Kidney epithelial cell (primary cell): ENCODE measurements at regions not wholly inside any gene's neighbourhood (a gene's known extent, or its start where the extent isn't known, plus 50 kb on each side); places are given as distances from the start of the nearest gene placed in this dataset.

ENCODE experiments used
- DNase-seq: peaks from one replicate; pipeline ENCODE4 v3.0.0-alpha.2; 2010; ENCODE audit warnings: low read depth
- H3K27me3 ChIP-seq: 2 replicates; pipeline ENCODE4 v1.6.0; 2011; ENCODE audit warnings: low read length; ENCODE audit not compliant: control insufficient read depth, insufficient read depth
- H3K36me3 ChIP-seq: 2 replicates; pipeline ENCODE4 v1.5.1; 2011; ENCODE audit warnings: low read length; ENCODE audit not compliant: control insufficient read depth, insufficient read depth
- H3K4me3 ChIP-seq: 2 replicates; pipeline ENCODE4 v1.5.1; 2011; ENCODE audit warnings: low read depth, mild to moderate bottlenecking, control low read depth, low read length
- CTCF ChIP-seq: IDR thresholded peaks from 2 replicates; pipeline ENCODE4 v1.5.1; 2011; ENCODE audit warnings: mild to moderate bottlenecking, moderate library complexity, low read length, control low read depth, inconsistent platforms; ENCODE audit not compliant: insufficient read depth, poor library complexity, severe bottlenecking

- no peak for DNase-seq
- H3K36me3 ChIP-seq, result no peaks in the 10 kb centered on the region
- no peak overlapping the region for H3K4me3 ChIP-seq
- no peaks in the 10 kb centered on the region for H3K27me3 ChIP-seq
- TF ChIP-seq CTCF, result no peak
These were observed 76.3 kb upstream of the LRRC7 start for GRCh38 chr1:69491416-69491815.

DNA sequence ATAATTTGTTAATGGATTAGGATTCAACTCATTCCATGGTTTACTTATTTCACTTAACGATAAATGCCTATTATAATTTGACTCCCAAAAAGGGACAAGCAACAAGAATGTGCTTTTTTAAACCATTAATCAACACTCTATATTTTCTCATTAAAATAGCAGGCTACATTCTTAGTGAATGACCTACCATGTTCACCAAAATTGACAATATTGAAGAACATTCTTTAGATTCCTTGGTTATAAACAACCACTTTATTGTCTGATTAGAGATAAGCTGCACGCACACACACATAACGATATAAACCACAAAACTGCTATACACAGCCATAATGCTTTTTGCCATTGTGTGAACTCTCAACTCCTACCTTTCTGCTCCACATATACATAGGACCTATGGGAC, 75.4 kb upstream of the LRRC7 start:
- H3K27me3 ChIP-seq, result no peaks in the 10 kb centered on the region
- H3K36me3 ChIP-seq, result no peaks in the 10 kb centered on the region
- no peak overlapping the region for H3K4me3 ChIP-seq
- no peak for DNase-seq
- no peak for TF ChIP-seq CTCF

DNA sequence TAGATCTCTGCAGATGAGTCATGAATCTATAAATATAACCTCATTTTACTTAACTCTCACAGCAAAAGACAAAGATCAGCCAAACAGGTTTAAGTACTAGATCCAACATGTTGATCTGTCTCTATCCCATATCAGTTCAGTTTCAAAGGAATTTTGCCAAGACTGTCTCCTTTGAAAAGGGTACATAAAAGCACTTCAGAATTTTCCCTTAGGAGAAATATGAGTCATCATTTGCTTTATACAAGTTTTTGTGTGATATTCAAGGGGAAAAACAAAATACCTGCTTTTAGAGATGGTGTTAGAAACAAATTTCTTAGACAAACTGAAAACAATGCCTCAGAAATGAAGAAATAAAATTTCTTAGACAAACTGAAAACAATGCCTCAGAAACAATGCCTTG, 73.5 kb upstream of the LRRC7 start:
- Histone ChIP-seq H3K27me3 (no peaks in the 10 kb centered on the region), H3K4me3 (no peak overlapping the region), H3K36me3 (no peaks in the 10 kb centered on the region)
- DNase-seq, result no peak
- TF ChIP-seq CTCF, result no peak

GRCh38 chr1:69497441-69498221, 70.1 kb upstream of the LRRC7 start:
- no peak for TF ChIP-seq CTCF
- Histone ChIP-seq H3K36me3 (no peaks in the 10 kb centered on the region), H3K27me3 (no peaks in the 10 kb centered on the region), H3K4me3 (no peak overlapping the region)
- DNase-seq, result no peak

DNA sequence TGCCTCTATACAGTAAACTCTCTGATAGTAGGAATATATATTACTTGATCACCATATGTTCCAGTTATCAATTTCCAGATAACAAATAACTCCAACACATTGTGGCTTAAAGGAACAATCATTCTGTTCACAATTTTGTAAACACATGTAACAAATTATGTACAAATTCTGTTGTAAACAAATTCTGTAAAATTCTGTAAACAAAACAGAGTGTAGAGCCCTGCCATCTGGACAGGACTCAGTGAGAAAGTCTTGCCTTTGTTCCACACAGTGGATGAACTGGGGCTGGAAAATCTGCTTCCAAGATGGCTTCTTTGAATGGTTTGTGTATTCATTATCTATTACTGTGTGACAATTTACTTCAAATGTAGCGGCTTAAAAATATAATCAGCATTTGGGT, 69.0 kb upstream of the LRRC7 start:
- no peak for TF ChIP-seq CTCF
- Histone ChIP-seq H3K36me3 (no peaks in the 10 kb centered on the region), H3K4me3 (no peak overlapping the region), H3K27me3 (no peaks in the 10 kb centered on the region)
- DNase-seq, result no peak

DNA sequence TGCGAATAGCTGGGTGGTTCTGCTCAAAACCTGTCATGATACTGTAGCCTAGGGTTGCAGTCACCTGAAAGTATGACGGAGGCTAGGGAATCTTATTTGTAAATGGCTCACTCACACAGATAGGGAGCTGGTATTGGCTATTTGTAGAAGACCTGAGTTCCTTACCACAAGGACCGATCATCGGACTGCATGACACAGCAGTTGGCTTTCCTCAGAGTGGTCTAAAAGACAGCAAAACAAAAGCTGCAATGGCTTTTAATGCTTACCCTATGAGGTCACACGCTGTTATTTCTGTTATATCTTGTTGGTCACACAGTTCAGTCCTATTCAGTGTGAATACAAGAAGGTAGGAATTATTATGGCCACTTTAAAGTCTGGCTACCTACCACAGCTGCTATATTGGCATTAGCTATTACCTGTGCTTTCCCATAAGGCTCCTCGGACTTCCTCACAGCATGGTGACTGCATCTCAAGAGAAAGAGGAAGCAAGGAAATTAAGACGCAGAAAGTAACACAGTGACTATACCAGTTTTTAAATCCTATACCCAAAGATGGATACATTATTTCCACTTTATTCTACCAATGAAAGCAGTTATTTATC, 68.4 kb upstream of the LRRC7 start:
- no peak for DNase-seq
- no peaks in the 10 kb centered on the region for H3K27me3 ChIP-seq
- no peak for TF ChIP-seq CTCF
- H3K4me3 ChIP-seq, result no peak overlapping the region
- H3K36me3 ChIP-seq, result no peaks in the 10 kb centered on the region
